Breast epithelium (tissue), 3 donors: ENCODE measurements at regions not wholly inside any gene's neighbourhood (a gene's known extent, or its start where the extent isn't known, plus 50 kb on each side); places are given as distances from the start of the nearest gene placed in this dataset.

ENCODE experiments used
- POLR2A ChIP-seq: fragments of 450-650 bp; IDR thresholded peaks from one replicate; pipeline ENCODE4 v1.6.1; 2016; ENCODE audit warnings: antibody characterized with exemption, mild to moderate bottlenecking, moderate library complexity
- POLR2AphosphoS5 ChIP-seq, 3 donors: sonication (generic); formaldehyde crosslinking; IDR thresholded peaks; one replicate each; pipeline ENCODE4 v1.6.1; 2017; ENCODE audit warnings: antibody characterized with exemption in 3 of 3
- TF ChIP-seq, protein P1 (sequence below), 3 donors: fragments of 450-650 bp; IDR thresholded peaks; one replicate each; pipeline ENCODE4 v1.5.1; 2016 to 2017; ENCODE audit warnings: antibody characterized with exemption in 3 of 3, mild to moderate bottlenecking in 3 of 3, moderate library complexity in 3 of 3

GRCh38 chr3:25938566-25939325 is 148.9 kb downstream of the OXSM start:
- no peak for TF ChIP-seq POLR2AphosphoS5 (IDR thresholded peaks at IDR 0.05)
- TF ChIP-seq, protein P1, sequence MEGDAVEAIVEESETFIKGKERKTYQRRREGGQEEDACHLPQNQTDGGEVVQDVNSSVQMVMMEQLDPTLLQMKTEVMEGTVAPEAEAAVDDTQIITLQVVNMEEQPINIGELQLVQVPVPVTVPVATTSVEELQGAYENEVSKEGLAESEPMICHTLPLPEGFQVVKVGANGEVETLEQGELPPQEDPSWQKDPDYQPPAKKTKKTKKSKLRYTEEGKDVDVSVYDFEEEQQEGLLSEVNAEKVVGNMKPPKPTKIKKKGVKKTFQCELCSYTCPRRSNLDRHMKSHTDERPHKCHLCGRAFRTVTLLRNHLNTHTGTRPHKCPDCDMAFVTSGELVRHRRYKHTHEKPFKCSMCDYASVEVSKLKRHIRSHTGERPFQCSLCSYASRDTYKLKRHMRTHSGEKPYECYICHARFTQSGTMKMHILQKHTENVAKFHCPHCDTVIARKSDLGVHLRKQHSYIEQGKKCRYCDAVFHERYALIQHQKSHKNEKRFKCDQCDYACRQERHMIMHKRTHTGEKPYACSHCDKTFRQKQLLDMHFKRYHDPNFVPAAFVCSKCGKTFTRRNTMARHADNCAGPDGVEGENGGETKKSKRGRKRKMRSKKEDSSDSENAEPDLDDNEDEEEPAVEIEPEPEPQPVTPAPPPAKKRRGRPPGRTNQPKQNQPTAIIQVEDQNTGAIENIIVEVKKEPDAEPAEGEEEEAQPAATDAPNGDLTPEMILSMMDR (IDR thresholded peaks at IDR 0.05): no peak
- no peak for TF ChIP-seq POLR2A
